H1 (cell line): ENCODE measurements at regions not wholly inside any gene's neighbourhood (a gene's known extent, or its start where the extent isn't known, plus 50 kb on each side); places are given as distances from the start of the nearest gene placed in this dataset.

ENCODE experiments used
- CTCF ChIA-PET: fragments of 300-600 bp; sonication (Branson Sonifier 250); formaldehyde crosslinking; loops from one replicate; lab custom pipeline; 2021; ENCODE audit not compliant: partially characterized antibody; lab: Charles Lee
- POLR2A ChIA-PET: fragments of 300-600 bp; sonication (Branson Sonifier 250); formaldehyde crosslinking; loops from one replicate; lab custom pipeline; 2021; ENCODE audit warnings: inconsistent platforms; ENCODE audit not compliant: partially characterized antibody; lab: Charles Lee
- DNase-seq, 2 experiments: peaks; one replicate each; pipeline versions ENCODE4 v3.0.0 to v3.0.0-alpha.2; 2010 to 2022; ENCODE audit warnings: low spot score in 2 of 2, low read depth in 1 of 2, mixed read lengths in 1 of 2
- FAIRE-seq: peaks from 2 replicates; lab custom pipeline; 2011; peaks lifted over from hg19 to GRCh38; lab: Jason Lieb, UNC
- H2AFZ ChIP-seq: 2 replicates; pipeline ENCODE4 v1.8.1; 2012; ENCODE audit warnings: low read length, inconsistent platforms
- H2AK5ac ChIP-seq: 2 replicates; pipeline ENCODE4 v1.6.1; 2013; ENCODE audit warnings: low read depth, low read length
- H2BK120ac ChIP-seq: replicated peaks from 2 replicates; pipeline ENCODE3; 2013; ENCODE audit warnings: low read depth, low read length, inconsistent platforms
- H2BK12ac ChIP-seq: 2 replicates; pipeline ENCODE4 v1.6.1; 2013; ENCODE audit warnings: low read depth, low read length
- H2BK15ac ChIP-seq: 2 replicates; pipeline ENCODE4 v1.6.1; 2013; ENCODE audit warnings: low read length
- H2BK20ac ChIP-seq: 2 replicates; pipeline ENCODE4 v1.6.1; 2013; ENCODE audit warnings: low read length
- H2BK5ac ChIP-seq: 2 replicates; pipeline ENCODE4 v1.6.1; 2013; ENCODE audit warnings: low read depth, low read length
- H3K14ac ChIP-seq: 2 replicates; pipeline ENCODE4 v1.6.1; 2013; ENCODE audit warnings: inconsistent platforms; ENCODE audit not compliant: insufficient read length
- H3K18ac ChIP-seq: 2 replicates; pipeline ENCODE4 v1.6.1; 2013; ENCODE audit warnings: low read length; ENCODE audit errors: extremely low read depth
- H3K23ac ChIP-seq: 2 replicates; pipeline ENCODE4 v1.6.1; 2013; ENCODE audit warnings: inconsistent platforms; ENCODE audit not compliant: insufficient read length
- H3K23me2 ChIP-seq: 2 replicates; pipeline ENCODE4 v1.6.1; 2013; ENCODE audit warnings: low read depth, low read length
- H3K27ac ChIP-seq: 2 replicates; pipeline ENCODE4 v1.6.1; 2011; ENCODE audit warnings: low read depth, low read length, inconsistent platforms
- H3K27me3 ChIP-seq, 4 experiments: replicated peaks in 1 of 4; 1 replicate in 1 of 4; 2 replicates in 3 of 4; pipeline versions ENCODE4 v1.6.1 to v1.8.1; 2011 to 2013; ENCODE audit warnings: low read length in 3 of 4, mild to moderate bottlenecking in 3 of 4, inconsistent platforms in 2 of 4, mixed read lengths in 2 of 4, moderate library complexity in 1 of 4; ENCODE audit not compliant: control insufficient read depth in 3 of 4, insufficient read depth in 3 of 4; ENCODE audit errors: extremely low read depth in 1 of 4
- H3K36me3 ChIP-seq, 4 experiments: 2 replicates each; pipeline versions ENCODE4 v1.6.1 to v1.8.1; 2011 to 2013; ENCODE audit warnings: mild to moderate bottlenecking in 4 of 4, low read length in 3 of 4, moderate library complexity in 2 of 4, control low read depth in 1 of 4, inconsistent platforms in 1 of 4; ENCODE audit not compliant: insufficient read depth in 4 of 4, control insufficient read depth in 2 of 4
- H3K4ac ChIP-seq: replicated peaks from 2 replicates; pipeline ENCODE3; 2013; ENCODE audit warnings: low read length, low read depth, mixed read lengths, inconsistent platforms; ENCODE audit not compliant: insufficient read length
- H3K4me1 ChIP-seq, 4 experiments: replicated peaks in 1 of 4; 1 replicate in 1 of 4; 2 replicates in 3 of 4; pipeline versions ENCODE4 v1.6.1 to v1.8.1; 2011 to 2013; ENCODE audit warnings: low read length in 3 of 4, inconsistent platforms in 2 of 4, mixed read lengths in 1 of 4; ENCODE audit not compliant: insufficient read depth in 4 of 4, control insufficient read depth in 3 of 4
- H3K4me2 ChIP-seq, 2 experiments: 2 replicates each; pipeline versions ENCODE4 v1.6.1 to v1.8.1; 2011 to 2013; ENCODE audit warnings: low read depth in 2 of 2, low read length in 2 of 2, control low read depth in 1 of 2, inconsistent platforms in 1 of 2, mild to moderate bottlenecking in 1 of 2; ENCODE audit not compliant: insufficient read depth in 1 of 2
- H3K4me3 ChIP-seq, 4 experiments: fragments of 200-600, 300-600 bp in 1 of 4; sonication (generic), shearing (Covaris generic), sonication (Bioruptor Twin) in 1 of 4; 2 replicates each; pipeline versions ENCODE4 v1.5.1 to v1.8.1; 2011 to 2016; ENCODE audit warnings: low read length in 4 of 4, low read depth in 3 of 4, control low read depth in 2 of 4, inconsistent platforms in 2 of 4, mild to moderate bottlenecking in 2 of 4, mixed read lengths in 1 of 4, moderate library complexity in 1 of 4; ENCODE audit not compliant: insufficient read depth in 2 of 4; ENCODE audit errors: extremely low read depth in 1 of 4
- H3K56ac ChIP-seq: replicated peaks from 2 replicates; pipeline ENCODE3; 2013; ENCODE audit warnings: low read depth, mild to moderate bottlenecking, mixed read lengths, low read length, inconsistent platforms; ENCODE audit not compliant: insufficient read length
- H3K79me1 ChIP-seq: 2 replicates; pipeline ENCODE4 v1.6.1; 2013; ENCODE audit warnings: low read depth, low read length, control low read depth
- H3K79me2 ChIP-seq, 2 experiments: 2 replicates each; pipeline versions ENCODE4 v1.6.1 to v1.8.1; 2012 to 2013; ENCODE audit warnings: low read length in 2 of 2, mild to moderate bottlenecking in 2 of 2, inconsistent platforms in 1 of 2; ENCODE audit not compliant: insufficient read depth in 2 of 2, control insufficient read depth in 1 of 2
- H3K9ac ChIP-seq, 4 experiments: replicated peaks in 1 of 4; 1 replicate in 1 of 4; 2 replicates in 3 of 4; pipeline versions ENCODE4 v1.6.1 to v1.8.1; 2011 to 2013; ENCODE audit warnings: low read depth in 3 of 4, low read length in 3 of 4, control low read depth in 2 of 4, mild to moderate bottlenecking in 2 of 4, moderate library complexity in 2 of 4, inconsistent platforms in 1 of 4; ENCODE audit errors: extremely low read depth in 1 of 4
- H3K9me3 ChIP-seq, 2 experiments: 2 replicates each; pipeline versions ENCODE4 v1.6.1 to v1.8.1; 2012 to 2013; ENCODE audit warnings: mild to moderate bottlenecking in 2 of 2, moderate library complexity in 2 of 2, control low read depth in 1 of 2, inconsistent platforms in 1 of 2, low read depth in 1 of 2, low read length in 1 of 2, mixed read lengths in 1 of 2; ENCODE audit not compliant: insufficient read depth in 2 of 2
- H4K20me1 ChIP-seq, 2 experiments: replicated peaks in 1 of 2; 2 replicates each; pipeline versions ENCODE3 to v1.8.1; 2011 to 2013; ENCODE audit warnings: inconsistent platforms in 2 of 2, low read length in 2 of 2, mild to moderate bottlenecking in 1 of 2; ENCODE audit not compliant: insufficient read depth in 2 of 2, control insufficient read depth in 1 of 2
- H4K5ac ChIP-seq: 2 replicates; pipeline ENCODE4 v1.6.1; 2013; ENCODE audit warnings: low read length, low read depth, mixed read lengths, inconsistent platforms; ENCODE audit not compliant: insufficient read length
- H4K8ac ChIP-seq: 2 replicates; pipeline ENCODE4 v1.8.0; 2013; ENCODE audit warnings: mild to moderate bottlenecking, moderate library complexity, low read length, inconsistent platforms; ENCODE audit not compliant: insufficient read depth; ENCODE audit errors: extremely low read depth
- H4K91ac ChIP-seq: replicated peaks from 2 replicates; pipeline ENCODE3; 2013; ENCODE audit warnings: low read length, mixed read lengths, inconsistent platforms; ENCODE audit not compliant: insufficient read length
- HDAC6 ChIP-seq: IDR thresholded peaks from one replicate; pipeline ENCODE4 v1.7.1; 2012; ENCODE audit warnings: low read depth, mild to moderate bottlenecking, inconsistent platforms, low read length, moderate library complexity
- SIN3A ChIP-seq, 2 experiments: IDR thresholded peaks in 1 of 2; conservative IDR thresholded peaks in 1 of 2; 2 replicates each; pipeline ENCODE4 v1.6.1; 2011 to 2012; ENCODE audit warnings: low read length in 2 of 2, improper control_type of control experiment in 1 of 2, low read depth in 1 of 2, mild to moderate bottlenecking in 1 of 2
- SIRT6 ChIP-seq: IDR thresholded peaks from one replicate; pipeline ENCODE4 v1.7.1; 2012; ENCODE audit warnings: low read length, inconsistent platforms
- WGBS, 2 experiments: shearing (Covaris generic) in 1 of 2; methylation state at CpG; one replicate each; pipeline versions ENCODE4 v1.1.6 to v1.1.7; 2013 to 2015; ENCODE audit warnings: low lambda C conversion rate in 2 of 2, mixed read lengths in 2 of 2, inconsistent platforms in 1 of 2, low coverage in 1 of 2, missing lambda C conversion rate in 1 of 2; ENCODE audit not compliant: insufficient replicate concordance in 2 of 2, insufficient coverage in 1 of 2, insufficient read length in 1 of 2; ENCODE audit errors: extremely low coverage in 1 of 2, missing lambda C conversion rate in 1 of 2; 5-methylcytosine and 5-hydroxymethylcytosine counted together

DNA sequence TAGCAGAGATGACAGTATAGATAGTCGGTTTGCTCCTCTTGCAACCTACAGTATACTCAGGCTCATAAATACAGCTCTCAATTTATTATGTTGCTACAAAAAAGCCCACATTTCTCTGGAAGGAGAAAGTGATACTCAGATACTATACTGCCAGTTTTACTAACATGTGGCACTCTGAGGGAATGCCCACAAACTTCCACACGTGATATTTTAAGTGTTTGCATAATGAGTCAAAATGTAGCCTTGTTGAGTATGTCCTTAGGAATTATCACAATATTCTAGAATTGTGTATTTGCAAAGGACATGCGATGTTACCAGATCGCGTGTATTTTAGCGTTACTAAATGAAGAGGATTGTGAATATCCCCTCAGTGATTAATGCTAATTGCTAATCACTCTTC is 929.1 kb downstream of the STIM2 start:
- no peak for FAIRE-seq
- H3K4me2 ChIP-seq = no peak overlapping the region
- POLR2A ChIA-PET = no interaction called here

More for the DNA sequence above, 929.1 kb downstream of the STIM2 start:
- no peaks in the 10 kb centered on the region for H3K4me1 ChIP-seq
- H3K23me2 ChIP-seq = no peaks in the 10 kb centered on the region
- no peak overlapping the region for H2BK5ac ChIP-seq
- WGBS, 2 experiments = 87% methylated on average over 6 of the region's 6 CpGs; no CpG with 5 or more reads in 1 of the 2 experiments
- no peak overlapping the region for H2BK15ac ChIP-seq
- no peak overlapping the region for H3K4ac ChIP-seq
- H3K79me2 ChIP-seq = no peaks in the 10 kb centered on the region
- H2BK20ac ChIP-seq = no peak overlapping the region
- H3K56ac ChIP-seq = no peak overlapping the region
- no peaks in the 10 kb centered on the region for H3K36me3 ChIP-seq
- no peak for TF ChIP-seq SIN3A (conservative IDR thresholded peaks at IDR 0.05 in 1 of 2, IDR thresholded peaks at IDR 0.05 in 1 of 2; ENCODE audit: low read depth in 1 of 2, low read length in 2 of 2)
- no peak for TF ChIP-seq HDAC6
- no peak for TF ChIP-seq SIRT6
- no peaks in the 10 kb centered on the region for H3K27me3 ChIP-seq
- H3K79me1 ChIP-seq = no peaks in the 10 kb centered on the region
- H2BK120ac ChIP-seq = no peak overlapping the region
- no peak overlapping the region for H3K9ac ChIP-seq
- no peak overlapping the region for H3K27ac ChIP-seq
- no peaks in the 10 kb centered on the region for H3K9me3 ChIP-seq
- H3K23ac ChIP-seq = no peak overlapping the region
- no peak overlapping the region for H2AFZ ChIP-seq
- no peak overlapping the region for H3K18ac ChIP-seq
- H3K4me3 ChIP-seq = no peak overlapping the region
- H4K91ac ChIP-seq = no peak overlapping the region
- H4K20me1 ChIP-seq = no peaks in the 10 kb centered on the region
- H4K8ac ChIP-seq = no peak overlapping the region
- H2AK5ac ChIP-seq = no peak overlapping the region
- H4K5ac ChIP-seq = no peak overlapping the region
- CTCF ChIA-PET = no interaction called here
- no peak overlapping the region for H3K14ac ChIP-seq
- H2BK12ac ChIP-seq = no peak overlapping the region
- no peak for DNase-seq
